T-cell (primary cell): ENCODE measurements at regions not wholly inside any gene's neighbourhood (a gene's known extent, or its start where the extent isn't known, plus 50 kb on each side); places are given as distances from the start of the nearest gene placed in this dataset.

Source experiments
- ATAC-seq, 4 experiments: fragments of 200-7000 bp in 3 of 4; fragments of 150-1000 bp in 1 of 4; cut with Tn5 transposase; replicated peaks in 1 of 4; 1 replicate in 3 of 4; 2 replicates in 1 of 4; pipeline ENCODE4 v1.10.0; 2021; ENCODE audit warnings: moderate library complexity in 3 of 4, mild to moderate bottlenecking in 2 of 4, moderate number of reproducible peaks in 1 of 4
- CTCF ChIA-PET, 2 donors: fragments of 300-600 bp; sonication (Branson Sonifier 250); formaldehyde crosslinking; loops; one replicate each; lab custom pipeline; 2022; ENCODE audit warnings: antibody characterized with exemption in 2 of 2; lab: Charles Lee
- POLR2A ChIA-PET, 2 donors: fragments of 300-600 bp; sonication (Branson Sonifier 250); formaldehyde crosslinking; loops; one replicate each; lab custom pipeline; 2022; ENCODE audit warnings: antibody characterized with exemption in 2 of 2; lab: Charles Lee
- DNase-seq, 35 experiments: peaks; one replicate each; pipeline versions ENCODE4 v3.0.0 to v3.0.0-alpha.2; 2013 to 2023
- H3K27ac ChIP-seq: one replicate; pipeline ENCODE4 v1.5.1; 2013; ENCODE audit warnings: low read length
- H3K27me3 ChIP-seq, 2 experiments: replicated peaks in 1 of 2; 1 replicate in 1 of 2; 2 replicates in 1 of 2; pipeline versions ENCODE4 v1.6.1 to v1.7.0; 2013; ENCODE audit warnings: low read length in 1 of 2, mixed read lengths in 1 of 2; ENCODE audit not compliant: control insufficient read depth in 2 of 2, insufficient read depth in 2 of 2; ENCODE audit errors: extremely low read depth in 1 of 2
- H3K36me3 ChIP-seq, 2 donors: 1 replicate in 1 of 2; 2 replicates in 1 of 2; pipeline versions ENCODE4 v1.6.1 to v1.7.0; 2013; ENCODE audit warnings: low read length in 1 of 2; ENCODE audit not compliant: control insufficient read depth in 2 of 2, insufficient read depth in 1 of 2; ENCODE audit errors: extremely low read depth in 1 of 2
- H3K4me1 ChIP-seq, 2 experiments: 1 replicate in 1 of 2; 2 replicates in 1 of 2; pipeline versions ENCODE4 v1.6.1 to v1.7.0; 2013; ENCODE audit warnings: low read length in 2 of 2, mixed read lengths in 1 of 2; ENCODE audit not compliant: insufficient read depth in 2 of 2, control insufficient read depth in 1 of 2; ENCODE audit errors: extremely low read depth in 1 of 2
- H3K4me3 ChIP-seq, 2 donors: 1 replicate in 1 of 2; 2 replicates in 1 of 2; pipeline versions ENCODE4 v1.5.1 to v1.7.0; 2013; ENCODE audit warnings: mild to moderate bottlenecking in 2 of 2, low read length in 1 of 2, moderate library complexity in 1 of 2; ENCODE audit not compliant: control insufficient read depth in 1 of 2; ENCODE audit errors: extremely low read depth in 1 of 2
- H3K9me3 ChIP-seq: 2 replicates; pipeline ENCODE4 v1.7.0; 2013
- H3K27ac Mint-ChIP-seq, 2 donors: one replicate each; pipeline ENCODE4 v1.8.0; 2020 to 2021; ENCODE audit warnings: mild to moderate bottlenecking in 2 of 2, mixed read lengths in 2 of 2
- H3K27me3 Mint-ChIP-seq, 2 donors: one replicate each; pipeline ENCODE4 v1.8.0; 2021 to 2022; ENCODE audit warnings: mixed read lengths in 2 of 2
- H3K36me3 Mint-ChIP-seq: one replicate; pipeline ENCODE4 v1.8.0; 2021; ENCODE audit warnings: mixed read lengths
- H3K4me1 Mint-ChIP-seq, 3 donors: one replicate each; pipeline ENCODE4 v1.8.0; 2020 to 2022; ENCODE audit warnings: mixed read lengths in 3 of 3, mild to moderate bottlenecking in 1 of 3
- H3K4me3 Mint-ChIP-seq, 3 donors: one replicate each; pipeline ENCODE4 v1.8.0; 2020 to 2022; ENCODE audit warnings: mild to moderate bottlenecking in 3 of 3, mixed read lengths in 3 of 3, moderate library complexity in 3 of 3
- H3K9me3 Mint-ChIP-seq, 3 donors: one replicate each; pipeline ENCODE4 v1.8.0; 2020 to 2022; ENCODE audit warnings: mixed read lengths in 3 of 3
- WGBS: methylation state at CpG from one replicate; pipeline ENCODE4 v1.1.5; 2013; ENCODE audit warnings: missing lambda C conversion rate; ENCODE audit not compliant: insufficient coverage; 5-methylcytosine and 5-hydroxymethylcytosine counted together

DNA sequence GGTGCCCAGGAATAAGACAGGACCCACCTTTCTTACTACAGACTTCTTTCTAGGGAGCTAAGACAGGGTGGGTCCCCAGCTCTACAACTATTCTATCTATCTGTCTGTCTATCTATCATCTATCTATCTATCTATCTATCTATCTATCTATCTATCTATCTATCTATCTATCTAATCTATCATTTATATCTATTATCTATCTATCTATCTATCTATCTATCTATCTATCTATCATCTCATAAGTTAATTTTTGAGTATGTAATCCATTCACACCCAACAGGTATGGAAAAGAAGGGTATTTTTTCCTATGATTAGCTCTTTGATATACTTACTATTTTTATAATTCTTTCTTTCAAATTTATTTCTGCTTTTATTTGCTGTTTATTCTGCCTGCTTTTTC, 55.9 kb downstream of the BAMBI start:
- Mint-ChIP-seq H3K4me1 (peaks cover 0 to 6% (median 2%) of the 10 kb centered on the region in 3 donors), H3K27ac (no peak overlapping the region), H3K4me3 (no peak overlapping the region), H3K27me3 (peaks cover under 1 to 7% of the 10 kb centered on the region in 2 donors), H3K9me3 (peaks cover 4 to 8% (median 7%) of the 10 kb centered on the region in 3 donors), H3K36me3 (no peaks in the 10 kb centered on the region)
- ChIA-PET POLR2A (no interaction called here), CTCF (no interaction called here)
- H3K4me3 ChIP-seq: no peak overlapping the region
- H3K9me3 ChIP-seq: no peaks in the 10 kb centered on the region
- DNase-seq: no peak
- H3K27ac ChIP-seq: no peak overlapping the region
- no peaks in the 10 kb centered on the region for H3K4me1 ChIP-seq
- peaks cover 0 to 13% of the 10 kb centered on the region in 2 experiments for H3K27me3 ChIP-seq
- no peaks in the 10 kb centered on the region for H3K36me3 ChIP-seq
- ATAC-seq: no peak

DNA sequence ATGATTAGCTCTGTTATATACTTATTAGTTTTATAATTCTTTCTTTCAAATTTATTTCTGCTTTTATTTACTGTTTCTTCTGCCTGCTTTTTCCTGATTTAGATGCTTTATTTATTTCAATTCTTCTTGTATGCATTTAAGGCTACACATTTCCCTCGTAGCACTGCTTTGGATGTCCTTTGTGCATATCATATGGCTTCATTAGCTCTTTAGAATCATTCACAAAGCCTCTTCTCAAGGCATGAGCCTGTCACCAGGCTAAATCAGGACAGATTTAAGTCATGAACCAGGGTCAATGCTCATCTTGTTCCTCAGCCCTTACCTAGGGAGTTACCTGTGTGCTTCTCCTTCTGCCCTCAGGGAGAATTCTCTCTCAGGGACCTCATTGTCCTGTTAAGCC, 56.3 kb downstream of the BAMBI start:
- Mint-ChIP-seq H3K27me3 (peaks cover 4 to 10% of the 10 kb centered on the region in 2 donors), H3K4me1 (peaks cover 0 to 6% (median 2%) of the 10 kb centered on the region in 3 donors), H3K27ac (no peak overlapping the region), H3K9me3 (peaks cover 4 to 8% (median 7%) of the 10 kb centered on the region in 3 donors), H3K4me3 (no peak overlapping the region), H3K36me3 (no peaks in the 10 kb centered on the region)
- Histone ChIP-seq H3K9me3 (no peaks in the 10 kb centered on the region), H3K4me3 (no peak overlapping the region), H3K4me1 (no peaks in the 10 kb centered on the region), H3K27ac (no peak overlapping the region), H3K36me3 (no peaks in the 10 kb centered on the region), H3K27me3 (peaks cover 0 to 13% of the 10 kb centered on the region in 2 experiments)
- ChIA-PET CTCF (no interaction called here), POLR2A (no interaction called here)
- DNase-seq: no peak
- ATAC-seq: no peak
- WGBS: no CpG with 5 or more reads among the region's 1 CpG

DNA sequence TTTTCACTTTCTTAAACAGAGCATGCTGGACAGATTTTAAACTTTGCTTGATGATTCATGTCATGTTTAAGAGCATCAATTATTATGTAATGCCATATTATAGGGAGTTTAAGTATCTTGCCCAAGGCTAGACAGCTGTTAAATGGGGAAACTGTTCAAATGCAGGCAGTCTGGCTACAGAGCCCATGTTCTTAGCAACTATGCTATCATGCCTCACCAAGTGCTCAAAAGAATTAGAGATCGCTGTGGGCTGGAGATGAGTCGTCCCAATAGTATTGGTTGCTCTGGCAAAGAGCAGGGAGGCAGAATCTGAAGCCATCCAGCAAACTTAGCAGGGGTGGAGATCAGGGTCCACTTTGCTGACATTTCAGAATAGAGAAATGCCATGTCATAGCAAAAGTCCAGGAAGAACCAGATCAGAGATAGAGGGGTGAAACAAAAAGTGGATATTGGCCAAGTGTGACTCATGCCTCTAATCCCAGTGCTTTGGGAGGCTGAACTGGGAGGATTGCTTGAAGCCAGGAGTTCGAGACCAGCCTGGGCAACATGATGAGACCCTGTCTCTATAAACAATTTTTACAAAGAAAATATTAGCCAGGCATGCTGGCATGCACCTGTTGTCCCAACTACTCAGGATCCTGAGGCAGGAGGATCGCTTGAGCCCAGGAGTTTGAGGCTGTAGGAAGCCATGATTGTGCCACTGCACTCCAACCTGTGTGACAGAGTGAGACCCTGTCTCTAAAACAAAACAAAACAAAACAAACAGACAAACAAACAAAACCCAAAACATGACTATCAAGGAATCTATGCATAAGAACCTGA, 57.8 kb downstream of the BAMBI start:
- no peak overlapping the region for H3K4me3 ChIP-seq
- H3K9me3 Mint-ChIP-seq: peaks cover 4 to 8% (median 7%) of the 10 kb centered on the region in 3 donors
- no peaks in the 10 kb centered on the region for H3K36me3 Mint-ChIP-seq
- no peak for DNase-seq
- peaks cover 15 to 16% of the 10 kb centered on the region in 2 donors for H3K27me3 Mint-ChIP-seq
- ChIA-PET POLR2A (no interaction called here), CTCF (interaction anchor here in 1 of 2 donors (0.6 kb wide), 1 partner anchor 20 kb away, joined by 5 read pairs; no protein-coding TSS in a partner anchor)
- H3K27ac Mint-ChIP-seq: no peak overlapping the region
- H3K9me3 ChIP-seq: no peaks in the 10 kb centered on the region
- H3K4me3 Mint-ChIP-seq: no peak overlapping the region
- peaks cover 0 to 6% (median 2%) of the 10 kb centered on the region in 3 donors for H3K4me1 Mint-ChIP-seq
- no peaks in the 10 kb centered on the region for H3K4me1 ChIP-seq
- H3K27ac ChIP-seq: no peak overlapping the region
- 56% methylated on average over 2 of the region's 4 CpGs for WGBS
- no peaks in the 10 kb centered on the region for H3K36me3 ChIP-seq
- ATAC-seq: no peak
- peaks cover 0 to 12% of the 10 kb centered on the region in 2 experiments for H3K27me3 ChIP-seq

DNA sequence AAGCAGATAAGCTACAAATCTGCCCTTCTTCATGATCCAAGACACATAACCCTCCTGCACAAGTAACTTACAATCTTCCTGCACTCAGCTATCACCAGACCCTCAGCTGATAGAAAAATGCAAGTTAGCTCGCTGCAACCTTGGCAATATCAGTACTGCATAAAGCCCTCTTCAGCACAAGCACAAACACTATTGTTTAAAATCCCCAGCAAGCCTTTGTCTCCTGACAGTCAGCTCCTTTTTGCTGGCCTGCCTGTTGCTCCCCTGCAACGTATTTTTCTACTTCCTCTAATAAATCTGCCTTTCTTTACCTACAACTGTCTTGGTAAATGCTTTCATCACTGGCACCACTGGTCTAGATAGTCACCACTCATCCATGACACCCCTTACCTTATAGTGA, 59.8 kb downstream of the BAMBI start:
- no peaks in the 10 kb centered on the region for H3K36me3 Mint-ChIP-seq
- H3K4me1 ChIP-seq: no peaks in the 10 kb centered on the region
- H3K4me3 ChIP-seq: no peak overlapping the region
- H3K27ac Mint-ChIP-seq: no peak overlapping the region
- H3K4me1 Mint-ChIP-seq: no peaks in the 10 kb centered on the region
- no peak for ATAC-seq
- peaks cover 18 to 20% of the 10 kb centered on the region in 2 donors for H3K27me3 Mint-ChIP-seq
- H3K4me3 Mint-ChIP-seq: no peak overlapping the region
- peaks cover 4 to 8% (median 7%) of the 10 kb centered on the region in 3 donors for H3K9me3 Mint-ChIP-seq
- H3K36me3 ChIP-seq: no peaks in the 10 kb centered on the region
- no peak for DNase-seq
- ChIA-PET CTCF (no interaction called here), POLR2A (no interaction called here)
- WGBS: 59% methylated on average over 1 of the region's 2 CpGs
- H3K27ac ChIP-seq: no peak overlapping the region
- peaks cover 0 to 9% of the 10 kb centered on the region in 2 experiments for H3K27me3 ChIP-seq
- no peaks in the 10 kb centered on the region for H3K9me3 ChIP-seq

DNA sequence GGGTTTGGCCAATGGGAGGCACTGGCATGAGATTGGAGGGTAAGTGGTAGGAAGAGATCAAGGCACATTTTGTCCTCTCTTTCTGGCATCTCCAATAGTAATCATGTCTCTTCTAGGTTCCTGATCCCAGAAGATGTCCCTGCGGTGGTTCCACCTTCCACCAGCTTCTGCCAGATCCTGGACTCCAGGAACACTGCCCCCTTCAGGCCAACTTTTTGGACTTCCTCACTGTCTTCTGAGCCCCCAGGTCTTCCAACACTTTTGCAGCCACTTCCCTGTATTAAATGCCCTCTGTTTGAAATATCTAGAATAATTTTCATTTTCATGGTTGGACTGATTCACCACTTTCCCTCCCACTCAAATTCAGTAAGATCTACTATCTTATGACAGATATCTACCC, 60.9 kb downstream of the BAMBI start:
- Mint-ChIP-seq H3K4me3 (no peak overlapping the region), H3K27ac (no peak overlapping the region), H3K36me3 (no peaks in the 10 kb centered on the region), H3K9me3 (peaks cover 4 to 8% (median 7%) of the 10 kb centered on the region in 3 donors), H3K4me1 (no peaks in the 10 kb centered on the region), H3K27me3 (peaks cover 14 to 20% of the 10 kb centered on the region in 2 donors)
- POLR2A ChIA-PET: interaction anchor here in 1 of 2 donors (0.7 kb wide), 1 partner anchor 621 kb away, joined by 4 read pairs; no protein-coding TSS in a partner anchor
- no peaks in the 10 kb centered on the region for H3K36me3 ChIP-seq
- no peak overlapping the region for H3K4me3 ChIP-seq
- no peaks in the 10 kb centered on the region for H3K9me3 ChIP-seq
- peak in 1 of 35 experiments; percentile 4 for DNase-seq
- no peak overlapping the region for H3K27ac ChIP-seq
- no peak for ATAC-seq
- H3K4me1 ChIP-seq: no peaks in the 10 kb centered on the region
- CTCF ChIA-PET: no interaction called here
- 100% methylated on average over 1 of the region's 1 CpG for WGBS
- peaks cover 0 to 8% of the 10 kb centered on the region in 2 experiments for H3K27me3 ChIP-seq

DNA sequence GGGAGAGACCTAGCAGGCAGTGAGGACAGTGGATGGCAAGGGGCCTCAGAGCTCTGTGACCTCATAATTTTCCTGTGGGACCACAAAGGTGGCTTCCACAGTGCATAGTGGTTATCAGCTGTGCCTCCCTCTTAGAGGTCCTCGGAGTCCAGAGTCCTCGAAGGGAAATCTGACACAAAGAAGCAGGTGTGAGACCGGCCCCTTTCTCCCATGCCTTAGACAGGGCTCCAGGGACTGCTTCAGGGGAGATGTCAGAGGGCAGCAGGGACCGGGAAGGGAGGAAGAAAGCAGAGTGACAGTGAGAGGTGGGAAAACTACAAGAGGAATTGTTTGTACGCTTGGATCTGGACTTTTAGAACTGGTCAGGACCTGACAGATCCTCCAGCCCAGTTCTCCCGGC, 66.3 kb downstream of the BAMBI start:
- ChIA-PET POLR2A (no interaction called here), CTCF (no interaction called here)
- peaks cover 0 to 5% (median 4%) of the 10 kb centered on the region in 3 donors for H3K9me3 Mint-ChIP-seq
- DNase-seq (no peak), ATAC-seq (no peak)
- peaks cover 8 to 22% of the 10 kb centered on the region in 2 donors for H3K27me3 Mint-ChIP-seq
- no peaks in the 10 kb centered on the region for H3K4me1 Mint-ChIP-seq
- no peak overlapping the region for H3K27ac ChIP-seq
- no peak overlapping the region for H3K4me3 Mint-ChIP-seq
- no peaks in the 10 kb centered on the region for H3K4me1 ChIP-seq
- H3K36me3 ChIP-seq: no peaks in the 10 kb centered on the region
- H3K27ac Mint-ChIP-seq: no peak overlapping the region
- WGBS: 73% methylated on average over 2 of the region's 6 CpGs
- H3K4me3 ChIP-seq: no peak overlapping the region
- H3K36me3 Mint-ChIP-seq: no peaks in the 10 kb centered on the region
- H3K27me3 ChIP-seq: peaks cover 0 to 9% of the 10 kb centered on the region in 2 experiments
- no peaks in the 10 kb centered on the region for H3K9me3 ChIP-seq
